ENCODE measurements at regions not wholly inside any gene's neighbourhood (a gene's known extent, or its start where the extent isn't known, plus 50 kb on each side); places are given as distances from the start of the nearest gene placed in this dataset.
"Not testable (repeated sequence)": the region's sequence is repeated elsewhere in the genome, so short reads cannot be mapped to it uniquely, and the experiment has no call there.

DNA sequence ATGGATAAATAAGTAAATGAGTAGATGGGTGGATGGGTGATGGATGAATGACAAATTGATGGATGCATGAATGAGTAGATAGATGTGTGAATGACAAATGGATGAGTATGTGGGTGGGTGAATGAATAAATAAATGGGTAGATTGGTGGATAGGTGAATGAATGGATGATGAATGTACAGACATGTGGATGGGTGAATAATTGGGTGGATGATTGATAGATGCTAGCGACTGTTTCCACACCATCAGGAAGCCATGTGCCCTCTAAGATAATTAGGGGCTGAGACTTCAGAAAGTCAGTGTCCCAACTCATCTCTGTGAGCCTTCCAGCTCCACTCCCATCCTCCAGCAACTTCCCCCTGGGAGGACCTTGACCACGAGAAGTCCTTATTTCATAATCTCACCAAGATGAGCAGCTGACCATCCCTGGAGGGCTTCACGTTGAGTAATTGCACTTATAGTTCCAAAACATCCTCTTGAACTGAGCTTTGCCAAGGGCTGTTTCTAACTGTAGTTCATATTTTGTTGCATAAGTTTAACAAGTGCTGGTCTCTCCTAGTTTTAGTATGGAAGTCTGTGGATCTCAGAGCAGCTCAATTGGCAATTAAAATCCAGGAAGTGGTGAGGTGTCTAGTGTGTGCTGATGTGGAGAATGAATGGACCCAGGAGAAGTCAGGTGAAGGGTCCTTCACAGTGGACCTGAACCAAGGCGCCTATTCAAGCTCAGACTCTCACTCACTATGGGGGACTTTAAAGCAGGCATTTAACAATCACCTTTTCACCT is 295.7 kb downstream of the ADGRD1 start:
- no peak overlapping the region for H3K4me3 ChIP-seq (ENCODE audit: low read depth, low read length)

DNA sequence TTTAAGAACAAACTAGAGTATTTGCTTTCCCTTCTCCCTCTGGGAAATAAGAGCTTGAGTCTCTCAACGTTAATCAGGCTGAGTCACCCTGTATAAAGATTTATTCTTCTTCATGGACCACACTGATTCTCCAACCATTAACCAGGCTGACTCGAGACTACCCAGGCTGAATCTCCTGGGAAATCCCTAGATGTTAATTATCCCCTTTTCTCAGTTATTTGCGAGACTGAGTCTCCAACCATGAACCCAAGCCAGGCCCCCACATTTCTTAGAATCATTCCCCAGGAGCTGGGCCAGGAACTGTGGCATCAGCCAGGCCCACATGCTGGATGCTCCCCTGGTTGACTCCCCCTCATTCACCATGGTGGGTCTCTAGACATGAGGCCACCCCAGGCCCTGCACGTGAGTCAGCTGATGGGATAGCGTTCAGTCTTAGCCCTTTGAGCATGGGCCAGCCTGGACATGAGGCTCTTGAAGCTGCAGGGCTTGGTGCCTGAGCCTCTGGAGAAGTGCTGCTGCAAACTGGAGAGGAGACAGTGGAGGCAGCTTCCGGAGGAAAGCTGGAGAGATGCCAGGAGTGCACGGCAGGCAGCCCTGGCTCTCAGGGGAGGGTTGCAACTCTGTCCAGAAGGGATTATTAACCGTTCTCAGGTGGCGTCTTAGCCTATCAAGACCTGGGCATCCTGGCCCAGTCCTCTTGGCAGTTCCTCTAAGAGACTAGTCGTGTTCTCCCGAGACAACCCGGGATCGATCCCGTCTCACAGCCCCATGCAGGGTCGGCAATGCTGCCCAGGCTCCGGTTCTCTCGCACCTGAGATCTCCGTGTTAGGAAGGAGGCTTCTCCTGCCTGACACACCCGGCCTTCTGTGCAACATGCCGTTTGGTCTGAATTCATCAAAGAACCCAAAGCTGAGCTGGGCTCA is 296.6 kb downstream of the ADGRD1 start:
- no peak overlapping the region for H3K4me3 ChIP-seq (ENCODE audit: low read depth, low read length)

DNA sequence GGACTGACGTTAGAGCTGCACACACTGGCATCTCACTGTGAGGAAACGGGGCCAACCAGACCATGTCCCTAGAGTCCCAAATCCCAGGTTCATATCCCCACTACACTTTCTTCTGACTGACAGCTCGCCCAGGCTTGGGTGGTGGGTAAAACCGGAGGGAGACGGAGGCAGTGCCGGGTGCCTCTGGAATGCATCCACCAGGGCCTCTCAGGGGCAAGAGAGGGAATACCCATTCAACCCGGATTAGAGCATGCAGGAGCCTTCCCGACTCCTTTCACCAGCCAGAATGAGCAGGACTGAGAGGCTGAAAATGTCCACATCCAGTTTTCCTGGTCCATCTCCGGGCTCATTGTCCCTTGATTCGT is 297.2 kb downstream of the ADGRD1 start:
- no peak overlapping the region for H3K4me3 ChIP-seq (ENCODE audit: low read depth, low read length)

DNA sequence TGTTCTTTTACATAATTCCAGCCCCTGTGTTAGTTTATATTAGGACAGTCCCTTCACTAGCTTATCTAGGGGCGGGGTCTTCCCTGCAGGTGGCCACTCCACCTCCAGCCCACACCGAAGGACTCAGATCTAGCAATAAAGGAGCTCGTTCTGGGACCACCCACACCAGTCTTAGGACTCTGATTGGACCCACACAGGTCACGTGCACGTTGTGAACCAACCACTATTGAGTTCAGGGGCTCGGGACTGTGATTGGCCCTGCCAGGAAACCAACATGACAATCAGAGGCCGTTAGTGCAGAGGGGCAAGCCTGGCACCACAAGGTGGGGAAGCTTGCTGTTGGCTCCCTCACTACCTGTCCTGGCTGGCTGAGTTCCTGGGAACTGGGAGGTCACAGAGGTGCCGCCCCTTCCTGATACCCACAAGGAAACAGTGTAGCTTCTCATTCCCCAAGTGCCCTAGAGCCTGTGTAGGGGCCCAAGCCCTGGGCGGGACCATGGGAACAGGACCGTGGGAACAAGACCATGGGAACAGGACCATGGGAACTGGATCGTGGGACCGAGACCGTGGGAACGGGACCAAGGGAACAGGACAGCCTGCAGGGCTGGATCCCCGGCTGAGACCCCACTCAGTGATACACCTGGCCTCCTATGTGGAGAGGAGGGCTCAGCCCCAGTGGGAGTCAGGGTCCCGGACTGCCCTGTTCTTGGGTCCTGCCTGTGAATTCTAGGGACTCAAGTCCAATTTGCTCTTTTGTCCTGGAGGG is 297.8 kb downstream of the ADGRD1 start:
- H3K4me3 ChIP-seq (ENCODE audit: low read depth, low read length) = no peak overlapping the region

DNA sequence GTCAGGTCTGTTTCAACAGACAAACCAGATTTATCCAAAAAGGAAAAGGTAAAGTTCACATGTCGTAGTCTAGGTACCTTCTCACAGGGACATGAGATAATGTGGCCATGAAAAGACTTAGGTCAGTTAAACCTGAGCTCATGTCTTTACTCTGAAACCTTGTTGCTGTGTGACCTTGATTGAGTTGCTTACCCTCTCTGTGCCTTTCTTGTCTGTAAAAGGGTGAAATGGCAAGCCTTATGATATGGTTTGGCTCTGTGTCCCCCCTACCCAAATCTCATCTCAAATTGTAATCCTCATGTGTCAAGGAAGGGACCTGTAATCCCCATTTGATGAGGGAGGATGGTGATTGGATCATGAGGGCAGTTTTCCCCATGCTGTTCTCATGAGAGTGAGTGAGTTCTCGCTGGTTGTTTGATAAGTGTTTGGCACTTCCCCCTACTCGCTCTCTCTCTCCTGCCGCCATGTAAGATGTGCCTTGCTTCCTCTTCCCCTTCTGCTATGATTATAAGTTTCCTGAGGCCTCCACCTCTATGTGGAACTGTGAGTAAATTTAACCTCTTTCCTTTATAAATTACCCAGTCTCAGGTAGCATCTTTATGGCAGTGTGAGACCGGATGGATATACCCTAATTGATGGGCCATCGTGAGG is 299.8 kb downstream of the ADGRD1 start:
- no peak overlapping the region for H3K4me3 ChIP-seq (ENCODE audit: low read depth, low read length)

GRCh38 chr12:131254374-131254773 is 300.7 kb downstream of the ADGRD1 start:
- no peak overlapping the region for H3K4me3 ChIP-seq (ENCODE audit: low read depth, low read length)

GRCh38 chr12:131258398-131258797 is 304.7 kb downstream of the ADGRD1 start:
- peak overlapping the region; percentile 4 for H3K4me3 ChIP-seq (ENCODE audit: low read depth, low read length)

- H3K4me3 ChIP-seq (ENCODE audit: low read depth, low read length) = no peak overlapping the region
Observed at GRCh38 chr12:131260251-131260905, 306.7 kb downstream of the ADGRD1 start.

GRCh38 chr12:131260954-131261353 is 307.2 kb downstream of the ADGRD1 start:
- H3K4me3 ChIP-seq (ENCODE audit: low read depth, low read length) = no peak overlapping the region

GRCh38 chr12:131261906-131262305 is 308.2 kb downstream of the ADGRD1 start:
- no peak overlapping the region for H3K4me3 ChIP-seq (ENCODE audit: low read depth, low read length)

DNA sequence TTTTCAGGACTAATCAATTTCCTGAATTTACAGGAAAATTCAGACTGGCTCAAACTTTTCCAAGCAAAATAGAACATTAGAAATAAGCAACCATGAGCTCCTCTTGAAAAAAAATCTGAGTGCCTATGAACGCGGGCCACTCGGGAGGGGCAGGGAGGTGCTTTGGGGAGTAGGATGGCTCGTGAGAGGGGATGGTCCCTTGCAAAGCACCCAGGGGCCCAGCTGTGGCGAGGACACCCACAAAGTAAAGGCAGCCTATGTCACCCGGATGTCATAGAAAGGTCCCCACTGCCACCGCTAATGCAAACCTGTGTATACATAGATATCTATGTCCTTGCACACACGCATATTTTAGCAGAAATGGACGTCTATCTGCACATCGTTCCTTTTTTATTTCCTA is 309.9 kb downstream of the ADGRD1 start:
- H3K4me3 ChIP-seq (ENCODE audit: low read depth, low read length) = no peak overlapping the region

DNA sequence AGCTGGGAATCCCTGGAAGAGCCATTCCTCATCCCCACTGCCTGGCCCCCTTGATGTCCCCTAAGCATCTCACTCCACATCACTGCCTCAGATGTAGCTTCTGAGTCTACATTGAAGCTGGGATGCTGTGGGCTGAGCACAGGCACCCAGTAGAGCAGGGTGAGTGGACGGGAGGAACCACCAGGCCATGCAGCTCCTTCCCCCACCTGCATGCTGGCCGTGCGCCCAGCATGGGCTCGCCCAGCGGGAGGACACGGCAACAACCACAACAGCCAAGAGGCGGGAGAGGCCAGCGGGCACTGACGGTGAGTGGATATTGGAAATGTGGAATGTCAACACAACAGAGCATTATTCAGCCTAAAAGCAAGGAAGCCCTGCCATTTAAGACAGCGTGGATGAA is 310.9 kb downstream of the ADGRD1 start:
- H3K4me3 ChIP-seq (ENCODE audit: low read depth, low read length) = no peak overlapping the region

- H3K4me3 ChIP-seq (ENCODE audit: low read depth, low read length) = no peak overlapping the region
Observed at GRCh38 chr12:131266591-131267467, 313.1 kb downstream of the ADGRD1 start.

DNA sequence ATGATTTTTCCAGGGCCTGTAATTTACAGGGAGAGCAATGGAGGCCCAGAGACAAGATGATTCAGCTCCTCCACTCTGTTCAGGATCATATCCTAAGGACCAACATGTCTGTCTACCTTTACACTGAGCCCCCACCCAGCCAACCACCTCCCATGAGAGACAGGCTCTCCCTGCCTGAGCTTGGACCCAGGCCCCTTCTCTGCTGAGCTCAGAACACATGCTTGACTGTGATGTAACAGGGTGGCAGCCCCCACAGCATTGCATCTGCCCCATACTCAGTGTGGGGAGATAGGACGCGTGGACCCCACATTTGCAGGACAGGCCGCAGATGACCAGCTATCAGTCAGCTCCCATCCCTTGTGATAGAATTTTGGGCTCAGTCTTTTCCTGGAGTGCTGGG is 313.9 kb downstream of the ADGRD1 start:
- H3K4me3 ChIP-seq (ENCODE audit: low read depth, low read length) = no peak overlapping the region

DNA sequence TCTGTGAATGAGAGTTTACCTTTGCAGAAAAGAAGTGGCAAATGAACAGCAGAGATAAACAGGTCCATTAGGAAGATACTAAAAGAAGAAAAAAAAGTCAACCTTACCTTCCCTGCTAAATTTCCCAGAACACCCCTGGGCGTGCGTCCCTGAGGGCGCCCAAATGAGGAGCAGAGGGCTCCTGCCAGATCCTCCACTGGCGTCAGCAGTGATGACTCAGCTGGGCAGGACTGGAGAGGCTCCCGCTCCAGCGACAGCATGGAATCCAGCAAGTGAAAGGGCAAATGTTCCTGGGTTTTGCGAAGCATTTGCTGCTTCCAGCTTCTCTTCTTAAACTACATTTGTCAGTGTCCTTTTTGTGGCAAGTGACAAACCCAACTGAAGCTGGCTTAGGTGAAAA is 314.4 kb downstream of the ADGRD1 start:
- not testable (repeated sequence) for H3K4me3 ChIP-seq (ENCODE audit: low read depth, low read length)

- H3K4me3 ChIP-seq (ENCODE audit: low read depth, low read length) = not testable (repeated sequence)
Observed at GRCh38 chr12:131268571-131268970, 314.9 kb downstream of the ADGRD1 start.

DNA sequence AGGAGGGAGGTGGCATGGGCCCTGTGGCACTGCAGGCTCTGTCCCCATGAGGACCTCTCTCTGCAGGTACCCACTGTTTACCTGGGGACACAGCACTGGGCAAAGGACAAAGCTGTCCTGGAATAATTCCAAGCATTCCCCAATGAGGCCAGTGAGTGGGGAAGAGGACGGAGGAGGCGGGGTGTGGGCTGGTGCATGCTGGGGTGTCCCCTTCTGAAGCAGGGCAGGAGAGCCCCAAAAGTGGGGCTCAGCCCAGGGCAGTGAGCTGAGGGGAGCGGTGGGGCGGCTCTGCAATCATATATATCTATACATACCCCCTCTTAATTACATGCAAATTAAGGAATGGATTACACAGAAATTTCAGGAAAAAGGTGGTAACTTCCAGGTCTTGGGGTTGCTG is 315.8 kb downstream of the ADGRD1 start:
- H3K4me3 ChIP-seq (ENCODE audit: low read depth, low read length) = no peak overlapping the region

GRCh38 chr12:131269977-131270376 is 316.3 kb downstream of the ADGRD1 start:
- not testable (repeated sequence) for H3K4me3 ChIP-seq (ENCODE audit: low read depth, low read length)

DNA sequence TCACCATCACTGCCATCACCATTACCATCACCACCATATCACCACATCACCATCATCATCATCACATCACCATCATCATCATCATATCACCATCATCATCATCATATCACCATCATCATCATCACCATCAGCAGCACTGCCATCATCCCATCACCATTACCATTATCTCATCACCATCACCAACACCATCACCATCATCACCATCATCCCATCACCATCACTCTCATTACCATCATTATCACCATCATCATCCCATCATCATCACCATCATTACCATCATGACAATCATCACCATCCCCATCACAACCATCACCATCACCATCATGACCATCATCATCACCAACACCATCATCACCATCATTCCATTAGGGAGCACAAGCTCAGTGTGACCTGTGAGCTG is 318.0 kb downstream of the ADGRD1 start:
- H3K4me3 ChIP-seq (ENCODE audit: low read depth, low read length) = no peak overlapping the region

All from iPS-11a (cell line).